HS-5 (cell line): ENCODE measurements at regions not wholly inside any gene's neighbourhood (a gene's known extent, or its start where the extent isn't known, plus 50 kb on each side); places are given as distances from the start of the nearest gene placed in this dataset.
"Not testable (repeated sequence)": the region's sequence is repeated elsewhere in the genome, so short reads cannot be mapped to it uniquely, and the experiment has no call there.

Source experiments
- DNase-seq: peaks from one replicate; pipeline ENCODE4 v3.0.0-alpha.2; 2012; ENCODE audit warnings: low read depth

DNA sequence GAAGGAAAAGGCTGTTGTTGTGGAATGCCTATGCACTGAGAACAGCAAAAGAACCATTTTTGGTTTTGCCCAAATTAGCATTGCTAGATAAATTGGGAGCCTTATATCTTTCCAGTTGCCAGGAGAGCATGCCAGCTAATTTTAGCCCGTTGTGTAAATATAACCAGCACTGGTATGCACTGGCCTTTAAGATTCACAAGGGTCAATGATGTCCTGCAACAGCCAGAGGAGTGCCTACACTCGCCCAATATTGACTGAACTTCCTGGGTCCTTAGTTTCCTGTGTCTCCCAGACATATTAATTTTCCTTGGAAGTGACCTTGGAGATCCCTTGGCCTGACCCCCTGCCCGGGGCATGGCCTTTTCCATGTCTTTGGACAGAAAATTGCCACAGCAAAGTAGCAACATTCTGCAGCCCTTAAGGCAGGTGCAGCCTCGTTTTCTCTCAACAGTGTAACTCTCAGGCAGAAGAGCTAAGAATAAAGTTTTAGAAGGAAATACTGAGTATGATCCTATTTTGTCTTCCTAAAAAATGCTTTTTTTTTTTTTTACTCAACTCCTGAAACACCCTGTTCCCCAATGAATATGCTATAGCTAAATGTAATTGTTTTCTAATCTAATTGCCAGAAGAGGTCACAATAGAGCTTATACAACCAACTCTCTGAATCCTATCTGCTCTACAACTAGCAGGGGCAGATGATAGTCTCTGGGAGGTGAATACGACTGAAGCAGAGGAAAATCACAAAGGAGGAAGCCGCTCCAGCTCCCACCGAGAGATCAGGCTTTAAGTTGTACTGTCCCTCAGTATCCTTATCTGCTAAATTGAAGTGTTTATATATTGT lies 131.9 kb upstream of the PCGF5 start:
- DNase-seq: no peak

DNA sequence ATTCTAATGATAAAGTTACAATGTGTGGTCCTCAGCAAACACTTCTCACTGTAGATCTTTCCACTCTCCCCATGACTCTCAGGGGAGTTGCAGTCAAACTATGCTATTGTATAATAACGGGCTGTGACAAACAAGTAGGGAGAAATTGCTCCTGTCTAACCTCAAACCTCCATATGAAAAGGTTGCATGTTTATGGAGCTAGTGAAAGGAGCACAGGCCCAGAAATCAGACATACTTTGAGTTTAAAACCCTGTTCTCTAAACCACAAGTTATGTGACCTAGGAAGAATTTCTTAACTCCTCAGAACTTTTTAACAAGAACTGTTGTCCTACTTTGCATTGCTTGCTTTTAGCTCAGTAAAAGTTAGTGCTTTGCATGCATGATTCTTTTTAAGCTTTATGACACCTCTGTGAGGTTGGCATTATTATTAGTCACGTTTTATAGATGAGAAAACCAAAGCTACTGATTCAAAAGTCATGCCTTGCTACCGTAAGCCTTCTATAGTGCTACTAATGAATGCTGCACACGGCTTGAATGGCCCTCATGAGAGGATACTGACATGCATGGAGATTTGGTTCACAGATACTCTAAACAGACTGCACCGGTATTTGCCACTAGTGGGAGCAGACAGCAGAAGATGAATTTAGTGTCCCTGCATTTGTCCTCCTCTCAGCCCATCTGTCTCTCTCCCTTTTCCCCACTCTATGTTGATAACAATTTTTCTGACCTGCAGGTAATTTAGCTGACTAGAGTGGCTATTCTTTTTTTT lies 129.5 kb upstream of the PCGF5 start:
- no peak for DNase-seq

GRCh38 chr10:91091780-91092179 lies 128.7 kb upstream of the PCGF5 start:
- no peak for DNase-seq

DNA sequence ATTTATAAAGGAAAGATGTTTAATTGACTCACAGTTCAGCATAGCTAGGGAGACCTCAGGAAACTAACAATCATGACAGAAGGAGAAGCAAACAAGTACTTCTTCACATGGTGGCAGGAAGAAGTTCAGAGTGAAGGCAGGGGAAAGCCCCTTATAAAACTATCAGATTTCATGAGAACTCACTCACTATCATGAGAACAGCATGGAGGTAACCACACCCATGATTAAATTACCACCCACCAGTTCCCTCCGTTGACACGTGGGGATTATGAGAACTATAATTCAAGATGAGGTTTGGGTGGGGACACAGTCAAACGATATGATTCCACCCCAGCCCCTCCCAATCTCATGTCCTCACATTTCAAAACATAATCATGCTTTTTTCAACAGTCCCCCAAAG lies 124.2 kb upstream of the PCGF5 start:
- no peak for DNase-seq

DNA sequence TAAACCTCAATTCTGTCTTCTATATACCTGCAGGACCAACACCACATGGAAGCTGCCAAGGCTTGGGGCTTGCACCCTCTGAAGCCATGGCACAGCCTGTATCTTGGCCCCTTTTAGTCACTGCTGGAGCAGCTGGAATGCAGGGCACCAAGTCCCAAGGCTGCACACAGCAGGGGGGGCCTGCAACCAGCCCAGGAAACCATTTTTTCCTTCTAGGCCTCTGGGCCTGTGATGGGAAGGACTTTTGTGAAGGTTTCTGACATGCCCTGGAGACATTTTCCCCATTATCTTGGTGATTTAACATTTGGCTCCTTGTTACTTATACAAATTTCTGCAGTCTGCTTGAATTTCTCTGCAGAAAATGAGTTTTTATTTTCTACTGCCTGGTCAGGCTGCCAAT lies 123.2 kb upstream of the PCGF5 start:
- DNase-seq: no peak

- not testable (repeated sequence) for DNase-seq
These were observed 122.4 kb upstream of the PCGF5 start for GRCh38 chr10:91098021-91098420.

DNA sequence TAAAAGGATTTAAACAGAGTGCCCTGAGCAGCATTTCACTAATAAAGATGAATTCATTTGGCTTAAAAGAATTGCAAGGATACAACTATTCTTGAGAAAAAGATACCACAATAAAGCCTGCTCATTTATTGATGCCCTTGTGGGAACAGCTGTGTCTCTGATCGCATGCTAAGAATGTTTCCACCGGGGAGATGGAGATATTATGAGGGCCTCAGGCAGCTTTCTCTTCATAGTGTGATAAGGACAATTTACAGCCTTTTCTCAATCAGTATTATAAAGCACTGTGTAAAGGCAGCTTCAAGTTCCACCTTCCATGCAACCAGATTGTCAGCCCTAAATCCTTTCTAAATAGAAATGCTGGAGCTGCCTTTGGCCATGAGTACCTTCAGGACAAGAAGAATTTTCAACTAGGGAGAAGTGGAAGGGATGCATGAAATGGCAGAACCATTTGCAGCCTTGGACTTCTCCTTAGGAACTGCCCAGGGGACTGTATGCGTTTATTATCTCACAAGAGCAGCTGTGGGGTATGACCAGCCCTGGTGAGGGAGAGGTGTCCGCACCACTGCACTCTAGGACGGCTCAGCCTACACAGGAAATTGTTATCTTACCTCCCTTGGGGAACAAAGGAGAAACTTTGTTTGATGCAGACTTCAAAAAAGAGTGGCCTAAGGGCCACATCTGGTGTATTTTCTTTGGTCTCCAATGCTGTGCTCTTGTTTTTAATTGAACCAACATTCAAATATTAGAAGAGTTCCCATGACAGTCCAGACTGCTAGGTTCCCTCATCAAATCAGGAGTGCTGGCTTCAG lies 116.9 kb upstream of the PCGF5 start:
- DNase-seq: no peak

DNA sequence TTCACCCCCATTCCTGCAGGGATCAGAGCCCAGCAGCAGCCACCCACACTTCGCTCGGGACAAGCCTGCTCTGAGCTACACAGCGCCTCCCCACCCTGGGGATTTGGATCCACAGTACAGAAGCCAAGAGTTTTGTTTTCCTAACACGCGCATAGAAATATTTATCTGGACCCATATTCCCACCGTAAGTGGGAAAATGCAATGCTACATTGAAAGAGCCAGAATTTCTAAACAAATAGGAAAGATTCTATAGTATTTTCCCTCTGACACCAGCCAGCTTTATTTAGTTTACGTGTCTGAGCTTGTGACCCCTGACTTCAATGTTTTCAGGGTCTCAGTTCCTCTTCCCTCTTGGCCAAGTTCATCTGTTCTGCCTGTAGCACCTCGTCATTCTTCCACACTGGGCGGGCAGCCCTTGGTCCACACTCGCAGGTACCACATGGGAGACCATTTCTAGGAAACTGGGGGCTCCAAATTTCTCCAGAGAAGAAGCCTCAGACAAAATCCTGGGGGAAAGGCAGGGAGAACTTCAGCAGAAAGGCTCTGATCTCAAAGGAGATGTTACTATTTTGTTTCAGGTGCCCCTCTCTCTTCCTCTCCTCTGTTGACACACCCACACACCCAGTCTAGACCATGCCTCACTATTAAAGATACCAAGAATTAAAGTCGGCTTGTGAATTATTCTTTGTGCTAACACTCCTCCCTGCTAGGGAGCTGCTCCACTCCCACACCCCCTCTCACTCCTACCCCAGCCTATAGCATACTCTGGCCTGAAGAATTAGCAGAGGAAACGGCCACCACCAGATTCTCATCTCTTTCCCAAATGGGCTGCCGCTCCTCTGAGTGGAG lies 116.0 kb upstream of the PCGF5 start:
- no peak for DNase-seq

GRCh38 chr10:91105269-91105668 lies 115.2 kb upstream of the PCGF5 start:
- DNase-seq: no peak

GRCh38 chr10:91108820-91109219 lies 111.6 kb upstream of the PCGF5 start:
- no peak for DNase-seq

- no peak for DNase-seq
These were observed 109.4 kb upstream of the PCGF5 start for GRCh38 chr10:91111060-91111459.

DNA sequence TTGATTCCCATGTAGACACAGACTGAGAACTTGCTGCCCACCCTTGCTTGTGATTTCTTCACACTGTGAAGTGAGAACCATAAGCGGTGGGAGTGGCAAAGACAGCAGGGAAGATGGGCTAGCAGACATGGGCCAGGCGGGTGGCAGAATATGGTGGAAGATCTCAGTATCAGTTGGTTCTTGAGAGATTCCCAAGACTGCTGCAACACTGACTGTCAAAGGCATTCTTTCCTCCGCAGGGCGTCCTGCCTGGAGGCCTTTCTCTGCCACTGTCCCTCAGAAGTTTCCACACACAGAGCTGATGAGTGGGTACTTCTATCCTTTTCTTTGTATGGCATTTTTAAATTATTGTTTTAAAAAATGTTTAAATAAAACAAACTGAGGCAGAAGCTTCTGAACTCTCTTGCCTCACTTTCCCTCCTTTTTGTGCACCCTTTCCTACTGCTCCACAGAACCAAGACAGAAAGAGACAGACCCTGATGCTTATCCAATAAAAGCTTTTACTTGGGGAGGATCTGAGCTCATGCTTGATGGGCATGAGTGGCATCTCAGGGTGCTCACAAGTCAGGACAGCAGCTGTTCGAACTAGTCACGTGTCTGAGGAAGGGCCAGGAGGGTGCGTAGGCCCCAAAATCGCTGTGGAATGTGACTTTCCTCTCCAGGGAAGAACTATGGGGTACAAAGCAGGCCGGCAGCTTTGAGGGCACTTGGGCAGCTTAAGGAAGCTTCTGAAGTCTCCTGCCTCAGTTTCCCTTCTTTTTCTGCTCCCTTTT lies 104.7 kb upstream of the PCGF5 start:
- DNase-seq: no peak

- no peak for DNase-seq
These were observed 103.0 kb upstream of the PCGF5 start for GRCh38 chr10:91117505-91117904.

GRCh38 chr10:91120348-91120747 lies 100.1 kb upstream of the PCGF5 start:
- DNase-seq: no peak

- DNase-seq: no peak
These were observed 97.2 kb upstream of the PCGF5 start for GRCh38 chr10:91123261-91123660.

GRCh38 chr10:91124016-91124415 lies 96.4 kb upstream of the PCGF5 start:
- DNase-seq: no peak

DNA sequence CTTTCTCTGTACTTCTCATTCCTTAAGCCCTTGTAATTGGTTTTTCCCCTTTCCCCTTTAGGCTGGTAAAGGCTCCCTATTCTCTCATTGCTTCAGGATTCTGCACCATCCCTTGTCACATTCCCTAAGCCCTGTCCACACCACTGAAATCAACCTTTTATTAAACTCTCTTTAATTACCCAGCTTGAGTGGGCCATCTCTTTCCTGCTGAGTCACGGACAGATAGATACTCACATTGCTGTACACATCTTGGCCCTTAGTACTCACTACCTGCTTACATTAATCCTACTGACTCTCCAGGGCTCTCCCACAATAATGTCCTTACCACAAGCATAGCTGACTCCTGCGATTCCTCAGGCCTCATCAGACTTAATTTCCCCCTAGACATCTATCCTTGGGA lies 94.0 kb upstream of the PCGF5 start:
- DNase-seq: no peak

DNA sequence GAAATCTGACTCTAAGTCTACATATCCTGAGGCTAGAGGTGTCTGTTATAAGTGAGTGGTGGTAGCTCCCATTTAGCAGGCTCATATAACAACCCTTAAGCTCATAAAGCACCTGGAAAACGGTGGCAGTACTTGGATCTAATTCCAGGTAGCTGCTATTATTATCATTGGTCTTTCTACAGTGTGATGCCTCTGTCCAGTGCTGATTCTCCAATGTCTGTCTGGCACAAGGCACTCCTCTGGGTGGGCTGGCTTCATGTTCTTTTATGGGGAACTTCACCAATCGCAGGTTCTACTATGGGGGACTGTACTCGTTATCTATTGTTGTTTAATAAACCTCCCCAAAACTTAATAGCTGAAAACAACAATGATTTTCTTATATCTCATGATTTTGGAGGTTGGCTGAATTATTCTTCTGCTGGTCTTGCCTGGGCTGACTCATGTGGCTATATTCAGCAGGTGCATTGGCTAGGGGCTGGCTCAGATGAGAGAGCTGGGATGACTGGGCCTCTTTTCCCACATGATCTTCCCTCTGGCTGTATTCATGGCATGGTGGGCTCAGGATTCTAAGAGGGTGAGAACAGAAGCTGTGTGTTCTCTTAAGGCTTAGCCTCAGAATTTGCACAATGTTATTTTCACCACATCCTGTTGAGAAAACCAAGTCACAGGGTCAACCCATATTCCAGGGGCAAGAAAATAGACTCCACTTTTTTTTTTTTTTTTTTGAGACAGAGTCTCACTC lies 93.0 kb upstream of the PCGF5 start:
- DNase-seq: no peak

- DNase-seq: no peak
These were observed 85.3 kb upstream of the PCGF5 start for GRCh38 chr10:91135113-91135512.

GRCh38 chr10:91137011-91137643 lies 83.3 kb upstream of the PCGF5 start:
- DNase-seq: no peak
